Breast epithelium (tissue), 4 donors: ENCODE measurements at regions not wholly inside any gene's neighbourhood (a gene's known extent, or its start where the extent isn't known, plus 50 kb on each side); places are given as distances from the start of the nearest gene placed in this dataset.

Experiments
- DNase-seq, 2 donors: peaks; one replicate each; pipeline ENCODE4 v3.0.0-alpha.2; 2019; ENCODE audit warnings: low spot score in 2 of 2
- H3K27ac ChIP-seq, 2 donors: fragments of 200-600 bp; sonication (generic) in 1 of 2; one replicate each; pipeline ENCODE4 v1.5.1; 2016 to 2019; ENCODE audit warnings: mild to moderate bottlenecking in 1 of 2
- H3K27me3 ChIP-seq, 2 donors: fragments of 200-600 bp; sonication (generic) in 1 of 2; one replicate each; pipeline versions ENCODE4 v1.5.1 to v1.6.0; 2017 to 2019; ENCODE audit warnings: control low read depth in 1 of 2, mild to moderate bottlenecking in 1 of 2
- H3K36me3 ChIP-seq: fragments of 200-600 bp; one replicate; pipeline ENCODE4 v1.5.1; 2019
- H3K4me1 ChIP-seq, 2 donors: fragments of 200-600 bp; sonication (generic); one replicate each; pipeline ENCODE4 v1.5.1; 2016 to 2019; ENCODE audit warnings: control low read depth in 1 of 2
- H3K4me3 ChIP-seq, 3 donors: fragments of 200-600 bp; sonication (generic); 1 replicate in 2 of 3; 2 replicates in 1 of 3; pipeline ENCODE4 v1.5.1; 2016 to 2019; ENCODE audit warnings: mild to moderate bottlenecking in 3 of 3, moderate library complexity in 2 of 3
- H3K9me3 ChIP-seq, 2 donors: fragments of 200-600 bp; sonication (generic) in 1 of 2; one replicate each; pipeline ENCODE4 v1.5.1; 2016 to 2019; ENCODE audit warnings: control low read depth in 1 of 2
- POLR2A ChIP-seq: fragments of 450-650 bp; IDR thresholded peaks from one replicate; pipeline ENCODE4 v1.6.1; 2016; ENCODE audit warnings: antibody characterized with exemption, mild to moderate bottlenecking, moderate library complexity
- POLR2AphosphoS5 ChIP-seq, 3 donors: sonication (generic); formaldehyde crosslinking; IDR thresholded peaks; one replicate each; pipeline ENCODE4 v1.6.1; 2017; ENCODE audit warnings: antibody characterized with exemption in 3 of 3
- intact Hi-C: fragments of 100-400 bp; cut with DNase I; formaldehyde crosslinking; loops from one replicate; pipeline ENCODE4 v1.15.1; 2023; ENCODE audit warnings: low total_unique reads
- TF ChIP-seq, protein P1 (sequence below), 3 donors: fragments of 450-650 bp; IDR thresholded peaks; one replicate each; pipeline ENCODE4 v1.5.1; 2016 to 2017; ENCODE audit warnings: antibody characterized with exemption in 3 of 3, mild to moderate bottlenecking in 3 of 3, moderate library complexity in 3 of 3

GRCh38 chr15:61474796-61475195 lies 245.7 kb upstream of the RORA start:
- Histone ChIP-seq H3K27me3 (no peaks in the 10 kb centered on the region), H3K27ac (no peak overlapping the region), H3K4me3 (no peak overlapping the region), H3K4me1 (no peaks in the 10 kb centered on the region), H3K36me3 (no peaks in the 10 kb centered on the region), H3K9me3 (no peaks in the 10 kb centered on the region)
- no peak for DNase-seq
- intact Hi-C loops, result no loop called here
- no peak for TF ChIP-seq POLR2A
- no peak for TF ChIP-seq POLR2AphosphoS5 (IDR thresholded peaks at IDR 0.05)
- TF ChIP-seq, protein P1, sequence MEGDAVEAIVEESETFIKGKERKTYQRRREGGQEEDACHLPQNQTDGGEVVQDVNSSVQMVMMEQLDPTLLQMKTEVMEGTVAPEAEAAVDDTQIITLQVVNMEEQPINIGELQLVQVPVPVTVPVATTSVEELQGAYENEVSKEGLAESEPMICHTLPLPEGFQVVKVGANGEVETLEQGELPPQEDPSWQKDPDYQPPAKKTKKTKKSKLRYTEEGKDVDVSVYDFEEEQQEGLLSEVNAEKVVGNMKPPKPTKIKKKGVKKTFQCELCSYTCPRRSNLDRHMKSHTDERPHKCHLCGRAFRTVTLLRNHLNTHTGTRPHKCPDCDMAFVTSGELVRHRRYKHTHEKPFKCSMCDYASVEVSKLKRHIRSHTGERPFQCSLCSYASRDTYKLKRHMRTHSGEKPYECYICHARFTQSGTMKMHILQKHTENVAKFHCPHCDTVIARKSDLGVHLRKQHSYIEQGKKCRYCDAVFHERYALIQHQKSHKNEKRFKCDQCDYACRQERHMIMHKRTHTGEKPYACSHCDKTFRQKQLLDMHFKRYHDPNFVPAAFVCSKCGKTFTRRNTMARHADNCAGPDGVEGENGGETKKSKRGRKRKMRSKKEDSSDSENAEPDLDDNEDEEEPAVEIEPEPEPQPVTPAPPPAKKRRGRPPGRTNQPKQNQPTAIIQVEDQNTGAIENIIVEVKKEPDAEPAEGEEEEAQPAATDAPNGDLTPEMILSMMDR (IDR thresholded peaks at IDR 0.05), result no peak

GRCh38 chr15:61467823-61468222 lies 238.7 kb upstream of the RORA start:
- intact Hi-C loops, result loop anchor here (5.0 kb wide), 1 partner anchor 441 kb away; no protein-coding TSS in a partner anchor
- no peaks in the 10 kb centered on the region for H3K9me3 ChIP-seq
- H3K27ac ChIP-seq, result no peak overlapping the region
- no peak overlapping the region for H3K4me3 ChIP-seq
- no peaks in the 10 kb centered on the region for H3K27me3 ChIP-seq
- no peak for DNase-seq
- no peaks in the 10 kb centered on the region for H3K4me1 ChIP-seq
- H3K36me3 ChIP-seq, result no peaks in the 10 kb centered on the region
- TF ChIP-seq, protein P1 (IDR thresholded peaks at IDR 0.05), result no peak
- no peak for TF ChIP-seq POLR2A
- TF ChIP-seq POLR2AphosphoS5 (IDR thresholded peaks at IDR 0.05), result no peak

DNA sequence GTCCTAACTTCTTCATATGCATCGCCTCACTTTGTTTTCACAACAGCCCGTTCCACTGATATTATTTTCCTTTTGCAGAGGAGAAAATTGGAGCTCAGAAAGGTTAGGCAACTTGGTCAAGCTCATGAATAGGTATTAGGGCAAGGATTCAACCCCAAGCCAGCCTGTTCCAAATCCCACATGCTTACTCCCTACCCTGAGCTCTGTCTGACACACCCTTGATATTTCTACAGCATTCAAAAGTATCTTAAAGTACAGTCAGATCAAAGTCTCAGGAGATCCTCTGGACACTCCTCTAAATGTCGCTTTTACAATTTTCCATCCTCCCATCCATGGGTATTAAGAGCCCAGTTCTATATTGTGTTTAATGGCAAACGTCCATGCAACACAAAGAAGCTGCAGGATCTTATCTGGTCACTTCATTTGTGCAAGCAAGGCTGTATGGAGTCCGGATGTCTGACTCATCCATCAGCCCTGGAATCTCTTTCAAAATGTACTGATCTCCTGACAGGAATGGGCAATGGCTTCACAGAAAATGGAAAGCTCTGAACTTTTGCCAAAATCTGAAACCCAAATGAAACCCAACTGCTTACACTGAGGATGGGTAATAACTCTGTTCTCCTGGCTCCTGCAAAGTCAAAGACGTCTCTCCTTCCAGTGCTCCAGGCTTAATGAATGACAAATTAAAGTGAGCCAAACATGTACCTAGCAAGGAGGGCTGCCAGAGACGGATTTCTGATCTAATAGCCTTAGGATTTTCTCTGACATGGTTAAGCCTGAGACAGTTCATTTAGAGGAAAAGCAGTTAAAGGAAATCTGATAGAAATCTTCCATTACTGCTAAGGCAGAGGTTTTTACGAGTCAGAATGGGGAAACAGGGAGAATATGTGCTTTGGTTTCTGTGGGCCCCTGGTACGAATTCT lies 230.9 kb upstream of the RORA start:
- H3K27ac ChIP-seq, result no peak overlapping the region
- H3K4me1 ChIP-seq, result no peaks in the 10 kb centered on the region
- H3K27me3 ChIP-seq, result no peaks in the 10 kb centered on the region
- no peaks in the 10 kb centered on the region for H3K9me3 ChIP-seq
- TF ChIP-seq POLR2A (no peak), POLR2AphosphoS5 (IDR thresholded peaks at IDR 0.05) (no peak)
- TF ChIP-seq, protein P1 (IDR thresholded peaks at IDR 0.05), result no peak
- DNase-seq, result no peak
- intact Hi-C loops, result no loop called here
- H3K36me3 ChIP-seq, result no peaks in the 10 kb centered on the region
- no peak overlapping the region for H3K4me3 ChIP-seq

GRCh38 chr15:61457050-61457733 lies 228.1 kb upstream of the RORA start:
- intact Hi-C loops, result no loop called here
- no peaks in the 10 kb centered on the region for H3K36me3 ChIP-seq
- no peak for DNase-seq
- no peak overlapping the region for H3K27ac ChIP-seq
- no peaks in the 10 kb centered on the region for H3K4me1 ChIP-seq
- no peak for TF ChIP-seq POLR2A
- no peaks in the 10 kb centered on the region for H3K27me3 ChIP-seq
- H3K9me3 ChIP-seq, result no peaks in the 10 kb centered on the region
- no peak overlapping the region for H3K4me3 ChIP-seq

DNA sequence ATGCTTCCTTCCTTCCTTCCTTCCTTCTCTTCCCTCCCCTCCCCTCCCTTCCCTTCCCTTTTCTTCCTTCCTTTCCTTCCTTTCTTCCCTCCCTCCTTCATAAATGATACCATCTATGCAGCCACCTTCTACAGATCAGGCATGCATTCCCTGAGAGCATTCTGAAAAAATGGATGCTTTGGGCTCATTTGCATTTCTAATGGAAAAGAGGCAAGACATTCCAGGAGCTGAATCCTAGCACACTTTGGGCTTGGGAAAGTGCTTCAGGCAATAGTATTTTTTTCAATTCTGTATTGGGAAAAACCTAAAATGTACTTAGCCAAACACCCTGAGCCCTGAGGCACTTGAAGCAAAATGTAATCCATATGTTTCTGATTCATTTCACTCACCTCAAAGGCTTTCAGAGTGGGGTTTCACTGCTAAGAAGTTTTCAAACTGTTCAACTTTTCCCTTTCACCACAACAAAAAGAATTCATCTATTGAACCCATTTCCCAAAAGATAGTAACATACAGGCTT lies 220.1 kb upstream of the RORA start:
- Histone ChIP-seq H3K36me3 (no peaks in the 10 kb centered on the region), H3K9me3 (no peaks in the 10 kb centered on the region), H3K27ac (no peak overlapping the region), H3K4me3 (no peak overlapping the region), H3K27me3 (no peaks in the 10 kb centered on the region), H3K4me1 (no peaks in the 10 kb centered on the region)
- TF ChIP-seq, protein P1 (IDR thresholded peaks at IDR 0.05), result no peak
- TF ChIP-seq POLR2A (no peak), POLR2AphosphoS5 (IDR thresholded peaks at IDR 0.05) (no peak)
- no peak for DNase-seq
- intact Hi-C loops, result no loop called here
